ENCODE measurements at regions not wholly inside any gene's neighbourhood (a gene's known extent, or its start where the extent isn't known, plus 50 kb on each side); places are given as distances from the start of the nearest gene placed in this dataset.

GRCh38 chr11:69967484-69967883 is 110.6 kb upstream of the ANO1 start:
- no peak for TF ChIP-seq CTCF (IDR thresholded peaks at IDR 0.05)
- TF ChIP-seq POLR2AphosphoS5 (IDR thresholded peaks at IDR 0.05; ENCODE audit: low read depth, low read length), result no peak
- no peak for TF ChIP-seq REST (IDR thresholded peaks at IDR 0.05; ENCODE audit: insufficient read depth in 1 of 2, low read depth in 2 of 2, low read length in 1 of 2)
- no peak for TF ChIP-seq SIN3A (IDR thresholded peaks at IDR 0.05; ENCODE audit: borderline replicate concordance, insufficient read depth, low read depth, low read length)

Measured in Panc1 (cell line).